Ovary (tissue), 7 donors: ENCODE measurements at regions not wholly inside any gene's neighbourhood (a gene's known extent, or its start where the extent isn't known, plus 50 kb on each side); places are given as distances from the start of the nearest gene placed in this dataset.

Experiments used
- DNase-seq, 5 donors: peaks; one replicate each; pipeline ENCODE4 v3.0.0-alpha.2; 2019 to 2020
- H3K27ac ChIP-seq, 2 donors: fragments of 200-600 bp; one replicate each; pipeline versions ENCODE4 v1.5.1 to v1.8.0; 2019 to 2022
- H3K27me3 ChIP-seq: fragments of 200-600 bp; one replicate; pipeline ENCODE4 v1.8.0; 2022
- H3K36me3 ChIP-seq: fragments of 200-600 bp; sonication (generic); one replicate; pipeline ENCODE4 v1.5.1; 2019
- H3K4me1 ChIP-seq: one replicate; pipeline ENCODE4 v1.8.1; 2013; ENCODE audit warnings: mild to moderate bottlenecking, moderate library complexity; ENCODE audit not compliant: insufficient read depth
- H3K4me3 ChIP-seq: fragments of 200-600 bp; sonication (generic); one replicate; pipeline ENCODE4 v1.5.1; 2017
- H3K9me3 ChIP-seq, 2 donors: fragments of 200-600 bp in 1 of 2; sonication (generic) in 1 of 2; one replicate each; pipeline versions ENCODE4 v1.5.1 to v1.8.1; 2013 to 2019; ENCODE audit warnings: mild to moderate bottlenecking in 1 of 2, moderate library complexity in 1 of 2
- EP300 ChIP-seq: sonication (generic); formaldehyde crosslinking; IDR thresholded peaks from one replicate; pipeline ENCODE4 v1.6.1; 2017; ENCODE audit warnings: antibody characterized with exemption
- POLR2A ChIP-seq: fragments of 450-650 bp; IDR thresholded peaks from one replicate; pipeline ENCODE4 v1.6.1; 2017; ENCODE audit warnings: antibody characterized with exemption, mild to moderate bottlenecking, moderate library complexity
- WGBS, 3 donors: extraction: QIAGEN DNeasy Blood & Tissue Kit in 1 of 3; methylation state at CpG; one replicate each; pipeline versions ENCODE4 v1.1.5 to v1.1.7; 2013 to 2017; 5-methylcytosine and 5-hydroxymethylcytosine counted together
- intact Hi-C, 4 donors: fragments of 100-400 bp; cut with DNase I; formaldehyde crosslinking; loops; one replicate each; pipeline versions ENCODE4 v1.11.0 to v1.15.1; 2022 to 2023
- TF ChIP-seq, protein P1 (sequence below), 3 donors: fragments of 450-650 bp in 2 of 3; fragments of 200-600 bp in 1 of 3; IDR thresholded peaks; one replicate each; pipeline versions ENCODE4 v1.5.1 to v1.8.0; 2016 to 2022; ENCODE audit warnings: antibody characterized with exemption in 3 of 3, mild to moderate bottlenecking in 1 of 3
- donor health status: DM: no; HTN: no; CAD: no; lungs with moderate emphysema.
- donor health status: DM: no; HTN: no; CAD: no.
- donor health status: Bipolar disorder and iron deficiency.
- donor health status: DM: no; HTN: no; CAD: no.
- donor health status: DM: yes; HTN: yes; CAD: no.

DNA sequence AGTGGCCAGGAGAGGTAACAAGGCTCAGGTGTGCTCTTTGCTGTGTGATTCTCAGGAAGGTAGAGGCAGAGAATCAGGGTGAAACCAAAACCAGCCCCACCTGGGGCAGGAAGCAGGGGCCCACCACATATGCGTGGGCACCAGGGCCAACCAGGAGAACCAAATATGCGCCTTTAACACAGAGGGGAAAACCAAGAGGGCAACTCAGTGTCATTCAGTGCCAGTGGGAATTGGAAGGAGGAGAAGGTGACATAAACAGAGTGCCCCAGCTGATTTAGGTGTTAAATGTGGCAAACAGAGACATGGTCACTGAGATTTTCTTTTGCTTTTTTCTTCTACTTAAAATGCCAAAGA, 106.8 kb upstream of the MAMLD1 start:
- DNase-seq = no peak
- H3K27ac ChIP-seq = no peak overlapping the region
- H3K27me3 ChIP-seq = no peaks in the 10 kb centered on the region
- TF ChIP-seq, protein P1, sequence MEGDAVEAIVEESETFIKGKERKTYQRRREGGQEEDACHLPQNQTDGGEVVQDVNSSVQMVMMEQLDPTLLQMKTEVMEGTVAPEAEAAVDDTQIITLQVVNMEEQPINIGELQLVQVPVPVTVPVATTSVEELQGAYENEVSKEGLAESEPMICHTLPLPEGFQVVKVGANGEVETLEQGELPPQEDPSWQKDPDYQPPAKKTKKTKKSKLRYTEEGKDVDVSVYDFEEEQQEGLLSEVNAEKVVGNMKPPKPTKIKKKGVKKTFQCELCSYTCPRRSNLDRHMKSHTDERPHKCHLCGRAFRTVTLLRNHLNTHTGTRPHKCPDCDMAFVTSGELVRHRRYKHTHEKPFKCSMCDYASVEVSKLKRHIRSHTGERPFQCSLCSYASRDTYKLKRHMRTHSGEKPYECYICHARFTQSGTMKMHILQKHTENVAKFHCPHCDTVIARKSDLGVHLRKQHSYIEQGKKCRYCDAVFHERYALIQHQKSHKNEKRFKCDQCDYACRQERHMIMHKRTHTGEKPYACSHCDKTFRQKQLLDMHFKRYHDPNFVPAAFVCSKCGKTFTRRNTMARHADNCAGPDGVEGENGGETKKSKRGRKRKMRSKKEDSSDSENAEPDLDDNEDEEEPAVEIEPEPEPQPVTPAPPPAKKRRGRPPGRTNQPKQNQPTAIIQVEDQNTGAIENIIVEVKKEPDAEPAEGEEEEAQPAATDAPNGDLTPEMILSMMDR (IDR thresholded peaks at IDR 0.05) = no peak
- H3K4me1 ChIP-seq = no peaks in the 10 kb centered on the region
- H3K4me3 ChIP-seq = no peak overlapping the region
- 80 to 85% (median 81%) methylated on average over 2 of the region's 2 CpGs for WGBS, 3 donors
- intact Hi-C loops = no loop called here
- H3K36me3 ChIP-seq = no peaks in the 10 kb centered on the region
- H3K9me3 ChIP-seq = no peaks in the 10 kb centered on the region

GRCh38 chrX:150257353-150258175, 105.6 kb upstream of the MAMLD1 start:
- no peak overlapping the region for H3K4me3 ChIP-seq
- no peaks in the 10 kb centered on the region for H3K27me3 ChIP-seq
- intact Hi-C loops = no loop called here
- no peak overlapping the region for H3K27ac ChIP-seq
- H3K9me3 ChIP-seq = no peaks in the 10 kb centered on the region
- 57 to 74% (median 65%) methylated on average over 1 of the region's 1 CpG for WGBS, 3 donors
- DNase-seq = no peak
- TF ChIP-seq POLR2A (no peak), EP300 (no peak)
- TF ChIP-seq, protein P1 (IDR thresholded peaks at IDR 0.05) = no peak
- H3K4me1 ChIP-seq = no peaks in the 10 kb centered on the region
- no peaks in the 10 kb centered on the region for H3K36me3 ChIP-seq

DNA sequence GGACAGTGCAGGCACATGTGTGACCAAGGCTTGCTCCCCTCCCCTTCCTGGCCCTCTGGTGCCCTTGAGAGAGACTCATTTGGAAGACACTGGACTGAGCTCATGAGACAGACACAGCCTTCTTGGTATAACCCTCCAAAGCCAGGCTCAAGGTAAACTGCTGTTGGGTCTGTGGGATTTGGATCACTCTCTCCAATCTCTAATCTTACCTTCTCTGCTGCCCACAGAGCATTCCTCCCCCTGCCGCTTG, 105.0 kb upstream of the MAMLD1 start:
- Histone ChIP-seq H3K4me3 (no peak overlapping the region), H3K27ac (no peak overlapping the region), H3K27me3 (no peaks in the 10 kb centered on the region), H3K36me3 (no peaks in the 10 kb centered on the region), H3K4me1 (no peaks in the 10 kb centered on the region), H3K9me3 (no peaks in the 10 kb centered on the region)
- 83 to 100% (median 89%) methylated on average over 1 of the region's 1 CpG for WGBS, 3 donors
- TF ChIP-seq POLR2A (no peak), EP300 (no peak)
- TF ChIP-seq, protein P1 (IDR thresholded peaks at IDR 0.05) = no peak
- no peak for DNase-seq
- intact Hi-C loops = no loop called here

GRCh38 chrX:150258463-150259430, 104.4 kb upstream of the MAMLD1 start:
- WGBS, 3 donors = 73 to 83% (median 75%) methylated on average over 11 of the region's 11 CpGs
- Histone ChIP-seq H3K9me3 (no peaks in the 10 kb centered on the region), H3K4me1 (no peaks in the 10 kb centered on the region), H3K27me3 (no peaks in the 10 kb centered on the region), H3K36me3 (no peaks in the 10 kb centered on the region), H3K4me3 (no peak overlapping the region), H3K27ac (no peak overlapping the region)
- no peak for DNase-seq
- intact Hi-C loops = no loop called here
- TF ChIP-seq EP300 = no peak
- no peak for TF ChIP-seq POLR2A
- TF ChIP-seq, protein P1 (IDR thresholded peaks at IDR 0.05) = no peak
